ENCODE measurements at regions not wholly inside any gene's neighbourhood (a gene's known extent, or its start where the extent isn't known, plus 50 kb on each side); places are given as distances from the start of the nearest gene placed in this dataset.
A peak's percentile ranks its signal among the peaks of the same experiment; 100 is the strongest.

- no peak for DNase-seq (ENCODE audit: low spot score)
Observed at GRCh38 chr15:80308002-80308401, 56.0 kb upstream of the CTXND1 start.

GRCh38 chr15:80309769-80310384, 57.9 kb upstream of the CTXND1 start:
- DNase-seq (ENCODE audit: low spot score): peak; percentile 48

GRCh38 chr15:80310776-80311175, 58.8 kb upstream of the CTXND1 start:
- DNase-seq (ENCODE audit: low spot score): no peak

DNA sequence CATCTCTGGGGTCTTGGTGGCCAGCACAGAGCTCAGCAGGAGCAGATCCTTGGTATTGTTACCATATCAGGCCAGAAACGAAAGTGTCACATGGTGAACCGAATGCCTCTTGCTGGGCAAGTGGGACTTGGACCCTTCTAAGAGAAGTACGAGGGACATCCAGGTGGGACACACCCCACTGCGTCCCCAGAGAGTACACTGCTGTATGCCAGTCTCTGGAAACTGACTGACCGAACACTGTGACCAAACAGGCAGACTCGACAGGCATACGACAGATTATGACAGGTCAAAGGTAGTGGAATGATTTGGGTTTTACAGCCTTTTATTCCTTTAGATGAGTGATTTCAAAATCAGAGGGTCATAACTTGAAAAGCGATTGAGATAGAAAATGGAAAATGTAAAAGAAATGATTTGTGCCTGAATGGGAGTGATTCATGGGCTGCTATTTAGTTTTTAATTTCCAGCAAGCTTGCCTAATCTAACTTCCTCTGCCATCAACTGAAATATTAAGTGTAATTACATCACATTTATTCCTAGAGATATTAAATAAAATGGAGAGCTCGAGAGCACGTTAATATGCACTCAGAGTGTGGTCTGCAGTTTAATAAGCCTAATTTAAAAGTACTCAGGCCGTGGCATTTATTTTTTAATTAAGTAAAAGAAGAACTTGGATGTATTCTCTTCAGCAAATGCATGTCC, 63.4 kb upstream of the CTXND1 start:
- DNase-seq (ENCODE audit: low spot score): no peak

DNA sequence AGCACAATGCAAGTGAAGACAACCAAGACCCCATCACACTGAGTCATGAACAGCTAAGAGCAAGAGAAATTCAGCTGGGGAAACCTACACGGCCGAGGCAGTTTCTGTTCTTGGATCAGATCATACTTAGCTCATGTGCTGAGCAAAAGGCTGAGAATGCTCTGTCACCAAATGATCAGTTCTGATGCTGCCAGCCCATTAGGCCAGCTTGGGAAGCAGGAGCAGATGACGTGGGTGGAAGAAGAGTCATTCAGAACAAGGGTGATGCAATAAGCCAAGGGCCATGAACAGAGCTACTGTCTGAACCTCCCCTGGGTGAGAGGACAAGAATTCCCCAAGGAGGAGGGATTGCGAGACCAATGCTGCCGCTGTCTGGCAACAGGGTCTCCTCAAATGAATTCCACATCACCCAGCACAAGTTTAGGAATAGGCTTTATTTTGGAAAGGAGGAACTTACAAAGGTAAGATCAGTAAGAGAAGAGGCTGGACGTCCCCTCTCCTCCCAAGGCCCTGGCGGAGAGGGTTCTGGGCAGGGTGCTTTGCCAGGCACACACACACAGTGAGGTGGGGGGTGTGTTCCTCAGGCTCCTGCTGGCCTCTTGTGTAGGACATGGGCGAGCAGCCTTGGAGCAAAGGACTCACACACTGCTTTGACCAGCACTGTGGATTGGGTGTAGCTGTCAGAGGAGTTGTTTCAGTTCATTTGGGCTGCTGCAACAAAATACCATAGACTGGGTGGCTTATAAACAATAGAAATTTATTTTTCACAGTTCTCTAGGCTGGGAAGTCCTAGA, 65.6 kb upstream of the CTXND1 start:
- peak; percentile 82 for DNase-seq (ENCODE audit: low spot score)

DNA sequence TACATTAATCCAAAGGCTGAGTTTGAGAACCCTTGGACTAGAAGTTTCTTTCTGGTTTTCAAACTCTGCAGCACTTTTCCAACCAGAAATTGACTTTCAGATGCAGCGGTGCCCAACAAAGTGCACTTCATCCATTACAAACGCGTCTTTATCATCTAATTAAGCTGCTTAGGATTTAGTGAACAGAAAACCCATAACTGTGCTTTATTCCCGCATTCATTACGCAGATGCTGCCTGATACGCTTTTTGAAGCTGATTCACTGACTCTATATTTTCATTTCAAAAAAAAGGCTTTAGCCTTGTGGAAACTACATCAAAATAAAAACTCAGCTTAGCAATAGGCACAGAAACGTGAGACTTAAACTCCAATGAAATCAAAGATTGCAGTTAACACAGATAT, 69.8 kb upstream of the CTXND1 start:
- DNase-seq (ENCODE audit: low spot score): no peak

DNA sequence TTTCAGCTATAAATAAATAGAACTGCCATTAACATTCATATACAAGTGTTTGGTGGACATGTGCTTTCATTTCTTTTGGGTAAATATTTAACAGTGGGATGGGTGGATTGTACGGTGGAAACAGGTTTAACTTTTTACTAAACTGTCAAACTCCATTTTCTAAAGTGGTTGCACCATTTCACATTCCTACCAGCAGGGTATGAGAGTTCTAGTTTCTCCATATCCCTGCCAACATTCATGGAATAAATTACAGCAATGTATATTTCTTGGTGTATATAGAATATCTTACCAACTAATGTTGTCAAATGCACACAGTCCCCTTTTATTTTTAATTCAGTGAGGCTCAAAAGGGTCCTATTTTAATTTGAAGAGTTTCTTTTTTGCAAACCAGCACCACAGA, 71.3 kb upstream of the CTXND1 start:
- DNase-seq (ENCODE audit: low spot score): no peak

DNA sequence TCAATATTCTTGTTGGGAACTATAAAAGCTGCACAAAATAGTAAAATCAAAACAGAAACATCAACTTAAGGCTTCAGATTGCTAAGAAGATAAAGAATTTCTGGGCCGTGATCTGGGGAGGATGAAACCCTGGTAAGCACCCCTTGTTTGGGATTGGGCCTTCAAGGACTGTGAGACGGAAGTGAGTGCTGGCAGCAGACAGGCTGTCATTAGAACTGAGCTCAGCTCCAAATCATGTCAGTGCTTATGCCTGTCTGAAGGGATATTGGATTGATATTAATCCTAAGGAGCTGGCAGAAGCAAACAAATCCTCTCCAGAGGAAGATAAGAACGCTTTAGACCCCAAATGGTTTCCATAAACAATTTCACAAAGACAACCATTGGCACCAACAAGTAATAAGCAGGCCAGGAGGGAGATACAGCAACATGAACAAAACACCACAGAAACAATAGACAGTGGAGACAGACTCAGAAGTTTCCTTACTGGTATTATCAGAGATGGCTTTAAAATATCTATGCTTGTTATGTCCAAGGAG, 72.6 kb upstream of the CTXND1 start:
- DNase-seq (ENCODE audit: low spot score): no peak

DNA sequence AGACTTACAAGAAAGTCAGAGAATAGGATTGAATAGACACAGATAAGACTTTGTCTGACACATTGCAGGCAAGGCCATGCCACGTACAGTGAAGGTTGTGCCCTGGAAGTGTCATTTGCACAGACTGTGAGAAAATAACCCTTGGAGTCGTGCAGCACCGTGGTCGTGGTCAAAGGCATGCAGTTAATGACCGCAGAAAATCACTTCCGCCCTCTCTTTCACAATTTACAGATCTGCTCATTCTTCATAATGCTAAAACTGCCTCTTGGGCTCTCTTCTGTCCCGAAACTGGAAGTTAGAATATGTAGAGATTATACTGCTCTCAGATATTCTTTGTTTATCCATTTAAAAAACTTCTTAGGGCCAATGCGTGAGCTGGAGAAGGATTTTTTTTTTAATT, 73.2 kb upstream of the CTXND1 start:
- DNase-seq (ENCODE audit: low spot score): no peak

- DNase-seq (ENCODE audit: low spot score): no peak
Observed at GRCh38 chr15:80326270-80326669, 74.3 kb upstream of the CTXND1 start.

GRCh38 chr15:80328496-80328895, 75.7 kb upstream of the ARNT2 start:
- DNase-seq (ENCODE audit: low spot score): no peak

- no peak for DNase-seq (ENCODE audit: low spot score)
Observed at GRCh38 chr15:80331886-80332406, 72.2 kb upstream of the ARNT2 start.

GRCh38 chr15:80333261-80333660, 70.9 kb upstream of the ARNT2 start:
- no peak for DNase-seq (ENCODE audit: low spot score)

DNA sequence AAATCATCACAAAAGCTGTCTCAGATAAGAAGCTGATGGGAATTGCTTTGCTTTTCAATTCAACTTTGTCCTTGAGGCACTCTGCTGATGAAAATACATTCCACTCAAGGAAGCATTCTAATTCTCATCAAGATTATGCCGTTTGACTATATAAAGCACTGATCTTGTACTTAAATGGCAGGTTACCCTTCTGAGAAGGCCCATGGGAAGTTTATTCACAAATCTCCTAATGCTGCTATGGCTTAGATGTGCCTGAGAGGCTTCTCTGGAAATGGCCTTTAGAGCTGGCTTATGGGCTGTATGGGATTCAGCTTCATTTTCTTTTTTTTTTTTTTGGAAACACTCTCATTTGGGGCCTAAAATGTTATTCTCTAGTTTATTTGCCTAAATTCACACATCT, 69.7 kb upstream of the ARNT2 start:
- DNase-seq (ENCODE audit: low spot score): no peak

DNA sequence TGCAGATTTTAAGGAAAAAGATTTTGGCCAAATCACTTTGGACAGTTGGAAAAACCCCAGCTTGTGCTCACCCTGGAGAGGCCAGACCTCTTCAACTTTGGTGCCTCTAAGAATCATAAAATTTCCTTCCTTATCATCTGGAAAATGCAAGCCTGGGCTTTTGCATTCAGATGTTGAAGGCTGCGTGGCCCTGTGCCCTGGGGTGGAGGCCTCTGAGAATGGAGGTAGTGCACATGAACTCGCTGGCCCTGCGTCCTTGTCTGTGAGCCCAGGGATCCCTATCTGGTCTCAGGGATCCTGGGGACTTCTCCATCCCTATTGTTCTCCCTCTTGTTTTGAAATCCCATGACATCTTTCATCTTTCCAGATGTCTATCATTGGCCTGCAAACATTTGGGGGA, 64.6 kb upstream of the ARNT2 start:
- DNase-seq (ENCODE audit: low spot score): no peak

- no peak for DNase-seq (ENCODE audit: low spot score)
Observed at GRCh38 chr15:80342148-80342547, 62.0 kb upstream of the ARNT2 start.

DNA sequence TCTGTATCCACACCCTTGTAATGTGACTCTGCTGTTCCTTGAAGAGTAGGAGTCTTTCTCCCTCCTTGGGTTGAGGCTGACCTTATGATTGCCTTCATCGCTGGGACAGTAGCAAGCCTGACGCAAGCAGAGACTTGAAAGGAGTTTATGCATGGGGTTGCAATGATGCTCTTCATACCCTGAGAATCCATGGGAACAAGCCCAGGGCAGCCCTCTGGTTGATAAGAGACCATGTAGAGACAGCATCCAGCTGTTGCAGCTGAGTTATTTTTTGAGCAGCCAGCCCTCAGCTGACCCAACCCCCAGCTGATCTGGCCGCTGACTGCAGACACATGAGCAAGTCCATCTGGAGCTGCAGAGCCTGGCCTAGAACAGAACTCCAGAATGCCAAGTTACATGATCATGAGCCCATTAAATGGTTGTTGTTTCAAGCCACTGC, 60.6 kb upstream of the ARNT2 start:
- DNase-seq (ENCODE audit: low spot score): peak; percentile 1

DNA sequence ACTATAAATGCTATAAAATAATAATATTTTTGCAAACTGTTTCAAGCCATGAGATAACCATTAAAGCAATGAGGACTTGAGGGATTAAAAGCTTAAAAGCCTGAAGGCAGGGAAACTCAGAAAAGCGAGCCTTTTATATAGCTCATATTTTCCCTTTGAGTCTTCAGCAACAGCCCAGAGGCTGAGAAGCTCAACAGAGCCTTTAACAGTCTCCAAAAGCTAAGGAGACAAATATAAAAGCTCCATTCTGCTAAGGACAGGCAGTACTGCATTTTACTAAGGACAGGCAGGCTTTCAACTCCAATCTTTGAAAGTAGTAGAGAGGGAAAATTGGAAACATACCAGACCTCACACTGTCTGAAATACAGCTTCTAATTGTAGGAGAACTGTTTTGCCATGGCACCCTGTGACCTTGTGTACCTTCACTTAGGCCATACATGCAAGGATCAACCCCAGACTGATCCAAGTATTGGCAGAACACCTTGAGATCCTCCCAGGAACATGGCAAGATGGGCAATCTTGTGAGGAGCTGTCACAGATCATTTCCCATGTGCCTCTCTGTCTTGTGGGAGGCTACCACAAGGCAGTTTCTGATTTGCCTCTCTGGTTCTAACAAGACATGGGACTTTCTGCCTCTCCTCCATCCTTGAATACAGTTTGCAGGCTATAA, 53.1 kb upstream of the ARNT2 start:
- no peak for DNase-seq (ENCODE audit: low spot score)

Measured in kidney tubule cell (primary cell).